Choroid plexus epithelial cell (primary cell): ENCODE measurements at regions not wholly inside any gene's neighbourhood (a gene's known extent, or its start where the extent isn't known, plus 50 kb on each side); places are given as distances from the start of the nearest gene placed in this dataset.
"Not testable (repeated sequence)": the region's sequence is repeated elsewhere in the genome, so short reads cannot be mapped to it uniquely, and the experiment has no call there.

Experiments used
- DNase-seq: peaks from one replicate; pipeline ENCODE4 v3.0.0-alpha.2; 2010; ENCODE audit warnings: low read depth
- H3K4me3 ChIP-seq: 2 replicates; pipeline ENCODE4 v1.5.1; 2011; ENCODE audit warnings: low read depth, mild to moderate bottlenecking, control low read depth, low read length, moderate library complexity
- CTCF ChIP-seq: conservative IDR thresholded peaks from 2 replicates; pipeline ENCODE4 v1.5.1; 2011; ENCODE audit warnings: low read depth, mild to moderate bottlenecking, control low read depth, inconsistent platforms, low read length, moderate library complexity

DNA sequence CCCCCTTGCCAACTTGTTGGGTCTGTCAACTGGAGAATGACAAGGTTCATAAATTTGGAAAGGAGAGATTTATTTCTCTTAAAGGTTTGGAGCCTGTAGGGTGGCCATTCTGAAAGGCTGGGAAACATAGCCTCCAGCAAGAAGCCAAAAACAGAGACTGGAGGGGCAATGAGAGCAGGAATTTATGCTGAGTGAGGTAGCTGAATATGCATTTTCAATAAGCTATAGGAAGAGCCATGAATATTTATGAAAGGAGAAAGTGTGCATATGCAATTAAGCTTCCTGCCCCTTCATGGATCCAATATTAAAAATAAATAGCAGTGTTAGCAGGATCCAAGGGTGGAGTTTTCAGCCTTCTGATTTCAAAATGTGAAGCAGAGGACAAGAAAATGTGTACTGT, 306.1 kb upstream of the LRRC3B start:
- H3K4me3 ChIP-seq: no peak overlapping the region
- no peak for DNase-seq
- TF ChIP-seq CTCF: no peak

DNA sequence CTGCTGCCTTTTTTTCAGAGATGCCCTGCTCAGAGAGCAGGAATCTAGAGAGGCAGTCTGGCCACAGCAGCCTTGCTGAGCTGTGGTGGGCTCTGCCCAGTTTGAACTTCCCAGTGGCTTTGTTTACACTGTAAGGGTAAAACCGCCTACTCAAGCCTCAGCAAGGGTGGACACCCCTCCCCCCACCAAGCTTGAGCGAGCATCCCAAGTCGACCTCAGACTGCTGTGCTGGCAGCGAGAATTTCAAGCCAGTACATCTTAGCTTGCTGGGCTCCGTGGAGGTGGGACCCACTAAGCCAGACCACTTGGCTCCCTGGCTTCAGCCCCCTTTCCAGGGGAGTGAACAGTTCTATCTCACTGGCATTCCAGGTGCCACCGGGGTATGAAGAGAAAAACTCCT, 298.8 kb upstream of the LRRC3B start:
- not testable (repeated sequence) for H3K4me3 ChIP-seq, DNase-seq

DNA sequence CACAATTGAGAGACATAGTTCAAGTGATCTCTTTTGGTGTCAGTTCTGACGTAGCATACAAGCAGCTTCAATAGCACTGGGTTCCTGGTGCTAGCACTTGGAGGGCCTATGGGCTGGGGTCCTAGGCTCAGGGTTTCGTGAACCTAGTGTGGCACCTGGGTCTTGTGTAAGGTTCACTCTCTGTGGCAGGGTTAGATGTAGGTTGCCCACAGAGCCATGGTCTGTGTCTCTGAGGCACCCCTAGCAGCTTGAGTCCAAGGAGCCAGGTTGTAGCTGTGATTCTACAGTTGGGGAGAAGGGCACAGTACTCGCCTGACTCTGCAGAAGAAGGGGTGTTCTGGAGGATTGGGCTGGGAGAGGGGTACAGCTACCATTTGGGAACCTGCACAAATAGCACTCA, 282.6 kb upstream of the LRRC3B start:
- TF ChIP-seq CTCF: no peak
- H3K4me3 ChIP-seq: no peak overlapping the region
- DNase-seq: no peak

DNA sequence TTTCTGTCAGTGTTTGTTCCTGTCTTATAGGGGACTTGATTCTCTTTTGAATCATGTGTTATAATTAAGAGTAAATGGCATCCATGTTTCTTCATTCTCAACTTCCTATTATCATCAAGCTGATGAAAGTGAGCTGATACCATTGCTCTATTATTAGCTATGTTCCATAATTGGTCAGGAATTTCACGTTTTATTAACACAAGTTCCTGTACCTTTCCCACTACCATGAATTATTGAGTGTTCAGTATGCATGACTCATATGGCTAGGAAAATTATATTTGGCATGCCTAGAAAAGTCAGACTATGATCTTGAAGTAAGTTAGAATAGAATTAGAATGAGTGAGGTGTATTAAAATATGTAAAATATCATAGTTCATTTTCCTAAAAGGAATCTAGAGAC, 278.9 kb upstream of the LRRC3B start:
- DNase-seq: no peak
- no peak for TF ChIP-seq CTCF
- H3K4me3 ChIP-seq: no peak overlapping the region

DNA sequence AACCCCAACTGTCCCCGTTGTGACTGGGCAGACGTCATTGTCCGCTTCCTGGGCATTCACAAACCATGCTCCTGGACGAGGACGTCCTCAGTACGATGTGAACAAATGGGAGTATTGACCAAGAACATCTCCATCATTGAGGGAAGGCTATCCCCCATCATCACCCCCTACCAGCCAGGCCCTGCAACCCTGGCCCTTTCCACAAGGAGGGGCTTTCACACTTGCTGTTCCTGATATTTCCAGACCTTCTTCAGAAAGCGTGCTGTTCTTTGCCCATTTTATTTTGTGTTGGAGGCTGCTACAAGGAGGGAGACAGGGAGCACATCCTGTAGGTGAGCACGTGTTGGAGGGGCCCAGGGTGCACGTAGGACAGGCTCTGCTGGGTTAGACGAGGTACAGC, 277.0 kb upstream of the LRRC3B start:
- H3K4me3 ChIP-seq: no peak overlapping the region
- no peak for DNase-seq

GRCh38 chr3:26346497-26346896, 276.1 kb upstream of the LRRC3B start:
- DNase-seq: no peak
- no peak for TF ChIP-seq CTCF
- H3K4me3 ChIP-seq: no peak overlapping the region

More for the DNA sequence above, 277.0 kb upstream of the LRRC3B start:
- TF ChIP-seq CTCF: no peak

DNA sequence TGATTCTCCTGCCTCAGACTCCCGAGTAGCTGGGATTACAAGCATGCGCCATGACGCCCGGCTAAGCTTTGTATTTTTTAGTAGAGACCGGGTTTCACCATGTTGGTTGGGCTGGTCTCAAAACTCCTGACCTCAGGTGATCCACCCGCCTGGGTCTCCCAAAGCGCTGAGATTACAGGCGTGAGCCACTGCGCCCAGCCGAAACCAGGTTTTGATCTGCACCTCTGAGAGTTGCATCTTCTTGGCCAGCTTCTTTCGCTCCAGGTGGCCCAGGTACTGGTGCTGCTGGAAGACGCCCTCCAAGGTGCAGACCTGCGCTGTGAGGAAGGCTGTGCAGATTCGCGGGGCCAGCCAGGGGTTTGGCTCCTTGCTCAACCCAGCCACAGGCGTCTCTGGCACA, 275.4 kb upstream of the LRRC3B start:
- H3K4me3 ChIP-seq: no peak overlapping the region
- DNase-seq: no peak
- TF ChIP-seq CTCF: no peak

DNA sequence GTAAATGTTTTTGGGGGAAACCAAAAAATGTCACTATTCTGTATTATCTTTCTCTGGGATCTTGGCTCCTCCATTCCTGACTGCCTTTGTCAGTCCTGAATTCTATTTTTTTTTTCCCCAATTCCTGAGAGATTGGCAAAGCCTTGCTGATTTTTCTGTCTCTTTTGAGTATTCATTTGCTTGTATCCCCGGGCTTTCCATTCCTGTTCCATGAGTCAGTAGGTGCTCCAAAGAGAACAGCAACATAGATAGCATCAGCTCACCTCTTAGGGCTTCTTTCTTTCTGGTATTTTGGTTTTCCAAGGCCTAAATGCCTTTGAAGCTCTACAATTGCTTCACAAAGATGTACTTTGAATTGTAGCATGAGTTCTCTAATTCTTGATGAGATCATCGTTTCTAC, 271.7 kb upstream of the LRRC3B start:
- DNase-seq: no peak
- TF ChIP-seq CTCF: no peak
- no peak overlapping the region for H3K4me3 ChIP-seq
